Suppressor macrophage treated with lipopolysaccharide for 4 hours (primary cell): ENCODE measurements at regions not wholly inside any gene's neighbourhood (a gene's known extent, or its start where the extent isn't known, plus 50 kb on each side); places are given as distances from the start of the nearest gene placed in this dataset.
"Not testable (repeated sequence)": the region's sequence is repeated elsewhere in the genome, so short reads cannot be mapped to it uniquely, and the experiment has no call there.

Experiments
- DNase-seq: peaks from one replicate; pipeline ENCODE4 v3.0.0-alpha.2; 2020

- not testable (repeated sequence) for DNase-seq
Observed at GRCh38 chr1:149700677-149701567, 81.6 kb upstream of the FCGR1A start.

GRCh38 chr1:149708192-149708853, 74.2 kb upstream of the FCGR1A start:
- not testable (repeated sequence) for DNase-seq

- DNase-seq: not testable (repeated sequence)
Observed at GRCh38 chr1:149711651-149712050, 70.8 kb upstream of the FCGR1A start.

GRCh38 chr1:149712154-149712927, 70.2 kb upstream of the FCGR1A start:
- DNase-seq: peak; percentile 37

GRCh38 chr1:149713513-149713912, 69.0 kb upstream of the FCGR1A start:
- DNase-seq: not testable (repeated sequence)

GRCh38 chr1:149713952-149714351, 68.5 kb upstream of the FCGR1A start:
- DNase-seq: not testable (repeated sequence)

GRCh38 chr1:149724618-149725302, 57.7 kb upstream of the FCGR1A start:
- DNase-seq: not testable (repeated sequence)

GRCh38 chr1:149726688-149727087, 55.8 kb upstream of the FCGR1A start:
- DNase-seq: not testable (repeated sequence)

GRCh38 chr1:149728598-149728997, 53.9 kb upstream of the FCGR1A start:
- not testable (repeated sequence) for DNase-seq
